PFSK-1 (cell line): ENCODE measurements at regions not wholly inside any gene's neighbourhood (a gene's known extent, or its start where the extent isn't known, plus 50 kb on each side); places are given as distances from the start of the nearest gene placed in this dataset.

Experiments
- FOXP2 ChIP-seq: optimal IDR thresholded peaks from 2 replicates; pipeline ENCODE3; 2011; ENCODE audit warnings: borderline replicate concordance, control low read depth, inconsistent platforms; ENCODE audit not compliant: insufficient read depth; ENCODE audit errors: extremely low read length, extremely low read depth
- POLR2AphosphoS5 ChIP-seq: IDR thresholded peaks from 2 replicates; pipeline ENCODE4 v1.6.1; 2012; ENCODE audit warnings: low read depth, mild to moderate bottlenecking, control low read depth, low read length, moderate library complexity
- SIN3A ChIP-seq: IDR thresholded peaks from 2 replicates; pipeline ENCODE4 v1.6.1; 2012; ENCODE audit warnings: mild to moderate bottlenecking, low read length, moderate library complexity, borderline replicate concordance; ENCODE audit not compliant: insufficient read depth
- TAF1 ChIP-seq: IDR thresholded peaks from 2 replicates; pipeline ENCODE4 v1.6.1; 2012; ENCODE audit warnings: low read length, control low read depth, borderline replicate concordance; ENCODE audit not compliant: insufficient read depth
- TF ChIP-seq, protein P1 (sequence below), 2 experiments: IDR thresholded peaks; 2 replicates each; pipeline versions ENCODE4 v1.6.1 to v1.8.0; 2011 to 2012; ENCODE audit warnings: low read depth in 2 of 2, low read length in 2 of 2, control low read depth in 1 of 2, inconsistent platforms in 1 of 2, mild to moderate bottlenecking in 1 of 2, moderate library complexity in 1 of 2; ENCODE audit not compliant: insufficient read depth in 1 of 2

- TF ChIP-seq SIN3A (no peak), FOXP2 (no peak), TAF1 (no peak), POLR2AphosphoS5 (no peak)
- TF ChIP-seq, protein P1, sequence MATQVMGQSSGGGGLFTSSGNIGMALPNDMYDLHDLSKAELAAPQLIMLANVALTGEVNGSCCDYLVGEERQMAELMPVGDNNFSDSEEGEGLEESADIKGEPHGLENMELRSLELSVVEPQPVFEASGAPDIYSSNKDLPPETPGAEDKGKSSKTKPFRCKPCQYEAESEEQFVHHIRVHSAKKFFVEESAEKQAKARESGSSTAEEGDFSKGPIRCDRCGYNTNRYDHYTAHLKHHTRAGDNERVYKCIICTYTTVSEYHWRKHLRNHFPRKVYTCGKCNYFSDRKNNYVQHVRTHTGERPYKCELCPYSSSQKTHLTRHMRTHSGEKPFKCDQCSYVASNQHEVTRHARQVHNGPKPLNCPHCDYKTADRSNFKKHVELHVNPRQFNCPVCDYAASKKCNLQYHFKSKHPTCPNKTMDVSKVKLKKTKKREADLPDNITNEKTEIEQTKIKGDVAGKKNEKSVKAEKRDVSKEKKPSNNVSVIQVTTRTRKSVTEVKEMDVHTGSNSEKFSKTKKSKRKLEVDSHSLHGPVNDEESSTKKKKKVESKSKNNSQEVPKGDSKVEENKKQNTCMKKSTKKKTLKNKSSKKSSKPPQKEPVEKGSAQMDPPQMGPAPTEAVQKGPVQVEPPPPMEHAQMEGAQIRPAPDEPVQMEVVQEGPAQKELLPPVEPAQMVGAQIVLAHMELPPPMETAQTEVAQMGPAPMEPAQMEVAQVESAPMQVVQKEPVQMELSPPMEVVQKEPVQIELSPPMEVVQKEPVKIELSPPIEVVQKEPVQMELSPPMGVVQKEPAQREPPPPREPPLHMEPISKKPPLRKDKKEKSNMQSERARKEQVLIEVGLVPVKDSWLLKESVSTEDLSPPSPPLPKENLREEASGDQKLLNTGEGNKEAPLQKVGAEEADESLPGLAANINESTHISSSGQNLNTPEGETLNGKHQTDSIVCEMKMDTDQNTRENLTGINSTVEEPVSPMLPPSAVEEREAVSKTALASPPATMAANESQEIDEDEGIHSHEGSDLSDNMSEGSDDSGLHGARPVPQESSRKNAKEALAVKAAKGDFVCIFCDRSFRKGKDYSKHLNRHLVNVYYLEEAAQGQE (IDR thresholded peaks at IDR 0.05; ENCODE audit: insufficient read depth in 1 of 2, low read depth in 2 of 2, low read length in 2 of 2): no peak
These were observed 477.9 kb downstream of the STIM2 start for GRCh38 chr4:27338530-27338929.

DNA sequence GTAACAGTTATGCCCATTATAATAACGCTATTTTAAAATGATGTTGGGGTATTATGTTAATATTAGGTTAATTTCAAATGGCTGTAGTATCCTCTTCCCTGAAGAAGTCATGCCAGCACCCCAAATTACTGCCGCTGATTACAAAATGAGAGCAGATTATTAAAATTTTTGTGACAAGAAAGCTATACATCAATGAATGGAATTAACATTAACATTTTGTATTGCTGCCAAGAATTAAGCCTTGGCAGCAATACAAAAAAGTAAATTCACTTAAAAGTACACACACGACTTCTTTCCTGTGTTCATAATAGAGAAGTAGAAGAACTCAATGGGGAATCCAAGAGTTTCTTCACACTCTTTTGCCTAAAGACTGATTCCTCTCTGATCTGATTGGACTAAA is 482.8 kb downstream of the STIM2 start:
- TF ChIP-seq FOXP2: no peak
- no peak for TF ChIP-seq POLR2AphosphoS5
- TF ChIP-seq TAF1: no peak
- TF ChIP-seq, protein P1 (IDR thresholded peaks at IDR 0.05; ENCODE audit: insufficient read depth in 1 of 2, low read depth in 2 of 2, low read length in 2 of 2): no peak
- TF ChIP-seq SIN3A: no peak

DNA sequence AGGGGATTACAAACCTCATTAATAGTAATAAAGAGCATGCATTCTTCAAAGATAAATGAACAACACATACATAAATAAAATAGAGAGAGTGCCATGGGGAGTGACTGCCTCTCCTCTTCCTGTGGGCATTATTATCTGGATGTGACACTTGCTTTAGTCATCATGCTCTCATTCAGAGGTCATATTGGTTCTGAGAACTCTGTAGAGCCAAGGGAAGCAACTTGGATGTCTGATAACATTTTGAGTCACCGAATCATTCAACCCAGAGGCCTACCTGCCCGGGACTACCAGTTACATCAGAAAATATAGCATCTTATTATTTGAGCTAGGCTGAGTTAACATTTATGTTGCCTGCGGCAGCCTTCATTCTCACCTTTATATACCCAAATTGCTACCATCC is 489.5 kb downstream of the STIM2 start:
- TF ChIP-seq TAF1 (no peak), FOXP2 (no peak), SIN3A (no peak), POLR2AphosphoS5 (no peak)
- TF ChIP-seq, protein P1 (IDR thresholded peaks at IDR 0.05; ENCODE audit: insufficient read depth in 1 of 2, low read depth in 2 of 2, low read length in 2 of 2): no peak

- TF ChIP-seq FOXP2 (no peak), SIN3A (no peak), TAF1 (no peak), POLR2AphosphoS5 (no peak)
- TF ChIP-seq, protein P1 (IDR thresholded peaks at IDR 0.05; ENCODE audit: insufficient read depth in 1 of 2, low read depth in 2 of 2, low read length in 2 of 2): no peak
These were observed 496.6 kb downstream of the STIM2 start for GRCh38 chr4:27357283-27357682.

DNA sequence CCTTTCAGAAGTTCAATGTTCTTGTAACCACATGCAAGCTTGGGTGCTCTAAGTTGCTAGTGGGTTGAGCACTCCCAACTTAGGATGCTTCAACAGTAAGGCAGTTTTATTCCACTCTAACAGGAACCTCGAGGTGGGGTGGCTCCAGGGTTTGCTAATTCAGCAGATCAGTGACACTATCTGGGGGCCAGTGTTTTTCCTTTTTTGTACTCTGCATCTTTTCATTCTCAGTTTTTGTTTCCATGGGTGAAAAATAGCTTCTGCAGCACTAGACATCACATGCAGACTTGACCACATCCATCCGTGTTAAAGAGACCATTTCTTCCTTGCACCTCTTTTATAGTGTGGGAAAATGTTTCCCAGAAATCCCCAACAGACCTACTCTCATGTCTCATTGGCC is 497.6 kb downstream of the STIM2 start:
- TF ChIP-seq FOXP2 (no peak), TAF1 (no peak), POLR2AphosphoS5 (no peak), SIN3A (no peak)
- TF ChIP-seq, protein P1 (IDR thresholded peaks at IDR 0.05; ENCODE audit: insufficient read depth in 1 of 2, low read depth in 2 of 2, low read length in 2 of 2): no peak
